ENCODE measurements at regions not wholly inside any gene's neighbourhood (a gene's known extent, or its start where the extent isn't known, plus 50 kb on each side); places are given as distances from the start of the nearest gene placed in this dataset.

DNA sequence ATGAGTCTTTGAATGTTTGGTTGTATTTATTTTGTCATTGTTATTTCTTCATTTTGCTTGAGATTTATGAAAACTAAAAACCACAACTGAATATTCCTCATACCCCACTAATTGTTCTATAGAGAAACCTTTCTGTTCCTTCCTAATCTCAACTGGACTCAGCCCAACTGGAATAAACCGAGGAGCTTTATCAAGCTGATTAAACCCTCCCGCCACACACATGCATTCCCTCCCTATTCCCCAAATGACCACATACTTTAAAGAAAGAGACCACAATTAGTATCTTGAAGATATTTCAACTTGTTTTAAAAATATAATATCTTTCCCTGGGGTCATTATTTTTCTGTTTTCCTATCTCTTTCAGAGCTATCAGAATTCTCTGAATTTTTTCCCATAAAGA, 107.5 kb downstream of the OSR1 start:
- Histone ChIP-seq H3K79me2 (ENCODE audit: insufficient read depth, low read length) (no peaks in the 10 kb centered on the region), H3K27me3 (ENCODE audit: control insufficient read depth in 2 of 2, insufficient read depth in 2 of 2, low read length in 2 of 2) (no peaks in the 10 kb centered on the region), H2AFZ (ENCODE audit: insufficient read depth, low read depth, low read length, poor library complexity, severe bottlenecking) (no peak overlapping the region), H3K4me1 (ENCODE audit: control insufficient read depth in 1 of 2, insufficient read depth in 2 of 2, low read length in 2 of 2) (no peaks in the 10 kb centered on the region), H3K36me3 (replicated peaks in 1 of 2; ENCODE audit: control insufficient read depth in 1 of 2, insufficient read depth in 2 of 2, low read length in 2 of 2) (no peaks in the 10 kb centered on the region), H3K27ac (ENCODE audit: low read depth in 1 of 2, low read length in 2 of 2) (no peak overlapping the region), H3K9ac (ENCODE audit: insufficient read depth, low read length, poor library complexity, severe bottlenecking) (no peak overlapping the region), H3K9me3 (replicated peaks in 1 of 2; ENCODE audit: control insufficient read depth in 1 of 2, insufficient read depth in 1 of 2, low read length in 2 of 2) (peaks cover 0 to 2% of the 10 kb centered on the region in 2 donors), H3K4me3 (replicated peaks in 1 of 3; ENCODE audit: low read depth in 2 of 3, low read length in 3 of 3) (no peak overlapping the region), H3K4me2 (replicated peaks; ENCODE audit: extremely low read depth, low read length, poor library complexity, severe bottlenecking) (no peak overlapping the region), H4K20me1 (ENCODE audit: insufficient read depth, low read length) (no peaks in the 10 kb centered on the region)
- TF ChIP-seq, protein P1, sequence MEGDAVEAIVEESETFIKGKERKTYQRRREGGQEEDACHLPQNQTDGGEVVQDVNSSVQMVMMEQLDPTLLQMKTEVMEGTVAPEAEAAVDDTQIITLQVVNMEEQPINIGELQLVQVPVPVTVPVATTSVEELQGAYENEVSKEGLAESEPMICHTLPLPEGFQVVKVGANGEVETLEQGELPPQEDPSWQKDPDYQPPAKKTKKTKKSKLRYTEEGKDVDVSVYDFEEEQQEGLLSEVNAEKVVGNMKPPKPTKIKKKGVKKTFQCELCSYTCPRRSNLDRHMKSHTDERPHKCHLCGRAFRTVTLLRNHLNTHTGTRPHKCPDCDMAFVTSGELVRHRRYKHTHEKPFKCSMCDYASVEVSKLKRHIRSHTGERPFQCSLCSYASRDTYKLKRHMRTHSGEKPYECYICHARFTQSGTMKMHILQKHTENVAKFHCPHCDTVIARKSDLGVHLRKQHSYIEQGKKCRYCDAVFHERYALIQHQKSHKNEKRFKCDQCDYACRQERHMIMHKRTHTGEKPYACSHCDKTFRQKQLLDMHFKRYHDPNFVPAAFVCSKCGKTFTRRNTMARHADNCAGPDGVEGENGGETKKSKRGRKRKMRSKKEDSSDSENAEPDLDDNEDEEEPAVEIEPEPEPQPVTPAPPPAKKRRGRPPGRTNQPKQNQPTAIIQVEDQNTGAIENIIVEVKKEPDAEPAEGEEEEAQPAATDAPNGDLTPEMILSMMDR (IDR thresholded peaks at IDR 0.05), result no peak
- H3K36me3 Mint-ChIP-seq, result no peaks in the 10 kb centered on the region
- no peaks in the 10 kb centered on the region for H3K4me1 Mint-ChIP-seq
- DNase-seq, result no peak
- no peak overlapping the region for H3K27ac Mint-ChIP-seq
- no CpG with 5 or more reads among the region's 2 CpGs for WGBS (ENCODE audit: insufficient coverage)
- H3K4me3 Mint-ChIP-seq, result no peak overlapping the region
- intact Hi-C loops (cut with micrococcal nuclease), result no loop called here
- peaks cover 0 to 11% (median 2%) of the 10 kb centered on the region in 7 donors for H3K9me3 Mint-ChIP-seq
- H3K27me3 Mint-ChIP-seq (ENCODE audit: low read depth in 3 of 3), result peaks cover 0 to 4% (median 1%) of the 10 kb centered on the region in 3 donors

DNA sequence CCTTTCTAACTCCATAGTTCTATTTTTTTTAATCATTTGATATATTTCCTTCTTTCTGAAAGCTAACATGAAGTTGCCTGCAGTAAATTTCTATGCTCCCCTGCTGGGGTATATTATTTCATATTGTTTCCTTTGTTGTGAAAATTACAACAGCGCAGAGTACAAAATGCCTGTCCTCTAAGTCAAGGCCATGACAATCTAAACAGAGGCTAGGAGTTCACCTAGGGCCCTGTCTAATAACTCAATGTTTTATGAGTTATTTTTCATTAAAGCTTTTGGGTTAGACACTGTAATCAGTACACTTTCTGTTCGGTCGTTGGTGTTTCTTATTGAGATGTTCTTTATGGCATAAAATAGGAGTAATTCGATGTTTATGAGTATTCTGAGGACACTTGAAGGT, 111.2 kb downstream of the OSR1 start:
- no peaks in the 10 kb centered on the region for H3K79me2 ChIP-seq (ENCODE audit: insufficient read depth, low read length)
- H3K27ac ChIP-seq (ENCODE audit: low read depth in 1 of 2, low read length in 2 of 2), result no peak overlapping the region
- H2AFZ ChIP-seq (ENCODE audit: insufficient read depth, low read depth, low read length, poor library complexity, severe bottlenecking), result no peak overlapping the region
- peaks cover 0 to 4% (median 0%) of the 10 kb centered on the region in 3 donors for H3K27me3 Mint-ChIP-seq (ENCODE audit: low read depth in 3 of 3)
- no peaks in the 10 kb centered on the region for H4K20me1 ChIP-seq (ENCODE audit: insufficient read depth, low read length)
- no peaks in the 10 kb centered on the region for H3K4me1 ChIP-seq (ENCODE audit: control insufficient read depth in 1 of 2, insufficient read depth in 2 of 2, low read length in 2 of 2)
- H3K4me3 ChIP-seq (replicated peaks in 1 of 3; ENCODE audit: low read depth in 2 of 3, low read length in 3 of 3), result no peak overlapping the region
- TF ChIP-seq, protein P1 (IDR thresholded peaks at IDR 0.05), result no peak
- intact Hi-C loops (cut with micrococcal nuclease), result no loop called here
- H3K4me1 Mint-ChIP-seq, result no peaks in the 10 kb centered on the region
- no peak overlapping the region for H3K27ac Mint-ChIP-seq
- no peaks in the 10 kb centered on the region for H3K36me3 ChIP-seq (replicated peaks in 1 of 2; ENCODE audit: control insufficient read depth in 1 of 2, insufficient read depth in 2 of 2, low read length in 2 of 2)
- DNase-seq, result no peak
- no peaks in the 10 kb centered on the region for H3K27me3 ChIP-seq (ENCODE audit: control insufficient read depth in 2 of 2, insufficient read depth in 2 of 2, low read length in 2 of 2)
- no peaks in the 10 kb centered on the region for H3K36me3 Mint-ChIP-seq
- peaks cover 0 to 2% of the 10 kb centered on the region in 2 donors for H3K9me3 ChIP-seq (replicated peaks in 1 of 2; ENCODE audit: control insufficient read depth in 1 of 2, insufficient read depth in 1 of 2, low read length in 2 of 2)
- no CpG with 5 or more reads among the region's 4 CpGs for WGBS (ENCODE audit: insufficient coverage)
- no peak overlapping the region for H3K9ac ChIP-seq (ENCODE audit: insufficient read depth, low read length, poor library complexity, severe bottlenecking)
- no peak overlapping the region for H3K4me3 Mint-ChIP-seq
- H3K4me2 ChIP-seq (replicated peaks; ENCODE audit: extremely low read depth, low read length, poor library complexity, severe bottlenecking), result no peak overlapping the region
- H3K9me3 Mint-ChIP-seq, result peaks cover 0 to 9% (median 2%) of the 10 kb centered on the region in 7 donors

Measured in CD14-positive monocyte (primary cell).